NCI-H2081 (cell line): ENCODE measurements at regions not wholly inside any gene's neighbourhood (a gene's known extent, or its start where the extent isn't known, plus 50 kb on each side); places are given as distances from the start of the nearest gene placed in this dataset.

ENCODE experiments used
- DNase-seq, 2 experiments: peaks; one replicate each; lab custom pipeline; 2025; lab: John Stamatoyannopoulos, UW

DNA sequence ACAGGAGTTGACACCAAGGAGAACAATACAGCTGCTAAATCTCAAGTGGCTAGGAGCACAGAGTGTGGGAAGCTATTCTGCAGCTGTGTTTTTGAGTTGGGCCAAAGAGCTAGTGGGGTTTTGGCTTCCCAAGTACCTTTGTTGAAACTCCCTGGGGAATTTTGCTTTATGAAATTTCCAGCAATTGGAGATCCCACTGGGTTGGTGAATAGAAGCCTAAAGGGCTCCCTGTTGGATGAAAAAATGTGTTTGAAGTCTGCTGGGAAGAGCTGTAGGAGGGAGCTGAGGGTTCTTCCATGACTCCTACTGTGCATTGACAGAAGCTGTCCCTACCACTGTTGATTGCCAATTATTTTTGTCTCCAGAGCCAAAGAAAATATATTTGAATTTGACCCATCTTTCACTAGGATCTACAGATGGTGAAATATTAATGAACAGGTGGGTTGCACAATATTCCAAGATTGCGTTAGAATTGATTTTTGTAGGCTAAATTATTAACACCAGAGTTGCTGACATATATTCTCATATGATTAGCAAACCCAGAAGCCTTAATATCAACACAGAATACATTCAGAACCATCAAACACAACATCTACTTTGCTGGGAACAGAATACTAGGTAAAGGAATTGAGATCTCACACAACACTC, 95.4 kb upstream of the CYP1B1 start:
- DNase-seq: no peak

DNA sequence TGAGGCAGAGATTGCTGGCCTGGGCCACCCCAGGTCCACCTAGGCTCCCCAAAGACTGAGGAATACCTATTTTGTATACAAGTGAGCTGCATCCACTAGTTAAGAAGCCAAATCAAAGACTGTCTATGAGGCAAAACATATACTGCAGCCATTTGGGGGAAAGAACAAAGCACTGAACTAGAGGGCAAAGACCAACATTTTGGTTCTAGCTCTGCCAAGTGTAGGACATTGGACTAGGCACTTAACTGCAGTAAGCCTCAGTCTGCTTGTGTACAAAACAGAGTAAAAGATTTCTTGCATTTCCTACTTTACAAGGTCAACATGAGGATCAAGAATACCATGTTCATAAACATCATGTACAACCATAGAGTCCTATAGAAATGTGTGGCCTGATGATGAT, 94.8 kb upstream of the CYP1B1 start:
- no peak for DNase-seq

GRCh38 chr2:38170067-38170466, 94.1 kb upstream of the CYP1B1 start:
- no peak for DNase-seq

GRCh38 chr2:38168710-38169480, 92.9 kb upstream of the CYP1B1 start:
- no peak for DNase-seq

GRCh38 chr2:38167968-38168350, 92.0 kb upstream of the CYP1B1 start:
- no peak for DNase-seq

- no peak for DNase-seq
Observed at GRCh38 chr2:38165698-38166097, 89.7 kb upstream of the CYP1B1 start.

- no peak for DNase-seq
Observed at GRCh38 chr2:38164881-38165280, 88.9 kb upstream of the CYP1B1 start.

- DNase-seq: no peak
Observed at GRCh38 chr2:38163579-38163978, 87.6 kb upstream of the CYP1B1 start.

GRCh38 chr2:38163006-38163405, 87.1 kb upstream of the CYP1B1 start:
- DNase-seq: no peak

GRCh38 chr2:38160516-38160915, 84.6 kb upstream of the CYP1B1 start:
- no peak for DNase-seq

DNA sequence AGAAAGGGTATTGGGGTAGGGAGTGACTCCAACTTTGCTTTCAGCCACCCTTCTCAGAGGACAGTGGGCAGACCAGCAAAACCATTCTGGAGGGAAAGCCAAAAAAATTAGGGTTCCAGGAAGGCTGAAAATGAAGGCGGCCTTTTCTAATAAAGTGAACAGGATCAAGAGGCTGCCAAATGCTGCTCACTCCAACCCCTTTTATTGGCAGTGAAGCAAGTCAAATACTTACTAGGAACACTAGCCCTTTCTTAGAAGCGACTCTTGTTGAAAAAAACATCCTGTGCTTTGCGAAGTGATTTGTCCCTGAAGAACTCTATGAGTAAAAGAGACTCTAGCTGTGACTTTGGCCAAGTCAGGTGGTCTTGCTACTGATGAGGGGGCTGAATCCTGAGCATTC, 83.6 kb upstream of the CYP1B1 start:
- DNase-seq: no peak

GRCh38 chr2:38159191-38159590, 83.2 kb upstream of the CYP1B1 start:
- no peak for DNase-seq

- DNase-seq: no peak
Observed at GRCh38 chr2:38158378-38159118, 82.6 kb upstream of the CYP1B1 start.

GRCh38 chr2:38156436-38156835, 80.5 kb upstream of the CYP1B1 start:
- DNase-seq: no peak

- no peak for DNase-seq
Observed at GRCh38 chr2:38155015-38155414, 79.1 kb upstream of the CYP1B1 start.

GRCh38 chr2:38154395-38154794, 78.4 kb upstream of the CYP1B1 start:
- DNase-seq: no peak

GRCh38 chr2:38153476-38154135, 77.7 kb upstream of the CYP1B1 start:
- DNase-seq: no peak

- no peak for DNase-seq
Observed at GRCh38 chr2:38152913-38153312, 77.0 kb upstream of the CYP1B1 start.

- DNase-seq: no peak
Observed at GRCh38 chr2:38152035-38152434, 76.1 kb upstream of the CYP1B1 start.

- DNase-seq: no peak
Observed at GRCh38 chr2:38149531-38149930, 73.6 kb upstream of the CYP1B1 start.

DNA sequence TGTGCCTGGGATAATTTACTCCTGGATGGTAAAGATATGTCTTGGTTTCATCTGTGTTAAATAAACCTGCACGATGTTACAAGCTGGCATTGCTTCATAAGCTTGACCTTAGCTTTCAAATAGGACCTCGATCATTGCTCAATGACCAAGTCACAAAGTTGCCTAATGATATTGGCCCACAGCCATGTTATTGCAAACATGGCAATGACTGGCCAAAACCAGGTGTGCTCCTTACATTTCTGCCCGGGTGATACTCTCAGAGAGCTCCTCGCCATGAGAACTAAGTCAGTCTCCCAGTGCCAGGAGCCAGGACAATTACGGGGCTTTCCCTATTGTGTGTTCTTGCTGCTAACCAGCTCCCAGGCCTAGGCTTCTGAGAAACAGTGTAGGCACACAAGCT, 72.5 kb upstream of the CYP1B1 start:
- no peak for DNase-seq

DNA sequence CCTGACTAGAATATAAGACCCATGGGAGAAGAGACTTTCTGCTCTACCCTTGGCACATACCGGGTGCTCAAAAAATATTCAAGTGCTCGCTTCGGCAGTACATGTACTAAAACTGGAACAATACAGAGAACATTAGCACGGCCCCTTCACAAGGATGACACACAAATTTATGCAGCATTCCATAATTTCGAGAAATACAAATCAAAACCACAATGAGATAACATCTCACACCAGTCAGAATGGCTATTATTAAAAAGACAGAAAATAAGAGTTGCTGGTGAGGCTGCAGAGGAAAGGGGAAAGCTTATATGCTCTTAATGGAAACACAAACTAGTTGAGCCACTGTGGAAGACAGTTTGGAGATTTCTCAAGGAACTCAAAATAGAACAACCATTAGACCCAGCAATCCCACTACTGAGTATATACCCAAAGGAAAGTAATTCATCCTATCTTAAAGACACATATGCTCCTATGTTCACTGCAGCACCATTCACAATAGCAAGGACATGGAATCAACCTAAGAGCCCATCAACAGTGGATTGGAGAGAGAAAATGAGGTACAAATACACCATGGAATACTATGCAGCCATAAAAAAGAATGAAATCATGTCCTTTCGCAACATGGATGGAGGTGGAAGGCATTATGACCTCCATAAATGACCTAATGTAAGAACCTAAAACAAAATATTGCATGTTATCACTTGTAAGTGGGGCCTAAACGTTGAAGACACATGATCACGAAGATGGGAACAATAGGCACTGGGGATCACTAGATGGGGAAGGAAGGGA, 71.6 kb upstream of the CYP1B1 start:
- no peak for DNase-seq
